Esophagus muscularis mucosa (tissue), 4 donors: ENCODE measurements at regions not wholly inside any gene's neighbourhood (a gene's known extent, or its start where the extent isn't known, plus 50 kb on each side); places are given as distances from the start of the nearest gene placed in this dataset.

Experiments
- CTCF ChIP-seq, 3 experiments: fragments of 200-600 bp in 2 of 3; fragments of 450-650 bp in 1 of 3; sonication (generic) in 2 of 3; IDR thresholded peaks; one replicate each; pipeline ENCODE4 v1.5.1; 2017 to 2019; ENCODE audit warnings: antibody characterized with exemption in 3 of 3, mild to moderate bottlenecking in 2 of 3, moderate library complexity in 1 of 3
- EP300 ChIP-seq: sonication (generic); formaldehyde crosslinking; IDR thresholded peaks from one replicate; pipeline ENCODE4 v1.6.1; 2017; ENCODE audit warnings: antibody characterized with exemption
- POLR2A ChIP-seq: fragments of 450-650 bp; IDR thresholded peaks from one replicate; pipeline ENCODE4 v1.6.1; 2017; ENCODE audit warnings: antibody characterized with exemption, moderate library complexity, mild to moderate bottlenecking, low read depth
- POLR2AphosphoS5 ChIP-seq, 2 donors: sonication (generic); formaldehyde crosslinking; IDR thresholded peaks; one replicate each; pipeline ENCODE4 v1.6.1; 2017; ENCODE audit warnings: antibody characterized with exemption in 2 of 2

- TF ChIP-seq POLR2A (no peak), CTCF (IDR thresholded peaks at IDR 0.05) (no peak), POLR2AphosphoS5 (IDR thresholded peaks at IDR 0.05) (no peak), EP300 (no peak)
Measured at GRCh38 chr3:14338242-14338641, 64.2 kb upstream of the SLC6A6 start.
